Fibroblast of the aortic adventitia (primary cell): ENCODE measurements at regions not wholly inside any gene's neighbourhood (a gene's known extent, or its start where the extent isn't known, plus 50 kb on each side); places are given as distances from the start of the nearest gene placed in this dataset.

Source experiments
- DNase-seq: peaks from one replicate; pipeline ENCODE4 v3.0.0-alpha.2; 2010; ENCODE audit warnings: low read depth
- H3K4me3 ChIP-seq: 2 replicates; pipeline ENCODE4 v1.5.1; 2011; ENCODE audit warnings: low read depth, mild to moderate bottlenecking, control low read depth, low read length, moderate library complexity
- TF ChIP-seq, protein P1 (sequence below): IDR thresholded peaks from 2 replicates; pipeline ENCODE4 v1.5.1; 2011; ENCODE audit warnings: mild to moderate bottlenecking, low read length, control low read depth, inconsistent platforms; ENCODE audit not compliant: insufficient read depth

DNA sequence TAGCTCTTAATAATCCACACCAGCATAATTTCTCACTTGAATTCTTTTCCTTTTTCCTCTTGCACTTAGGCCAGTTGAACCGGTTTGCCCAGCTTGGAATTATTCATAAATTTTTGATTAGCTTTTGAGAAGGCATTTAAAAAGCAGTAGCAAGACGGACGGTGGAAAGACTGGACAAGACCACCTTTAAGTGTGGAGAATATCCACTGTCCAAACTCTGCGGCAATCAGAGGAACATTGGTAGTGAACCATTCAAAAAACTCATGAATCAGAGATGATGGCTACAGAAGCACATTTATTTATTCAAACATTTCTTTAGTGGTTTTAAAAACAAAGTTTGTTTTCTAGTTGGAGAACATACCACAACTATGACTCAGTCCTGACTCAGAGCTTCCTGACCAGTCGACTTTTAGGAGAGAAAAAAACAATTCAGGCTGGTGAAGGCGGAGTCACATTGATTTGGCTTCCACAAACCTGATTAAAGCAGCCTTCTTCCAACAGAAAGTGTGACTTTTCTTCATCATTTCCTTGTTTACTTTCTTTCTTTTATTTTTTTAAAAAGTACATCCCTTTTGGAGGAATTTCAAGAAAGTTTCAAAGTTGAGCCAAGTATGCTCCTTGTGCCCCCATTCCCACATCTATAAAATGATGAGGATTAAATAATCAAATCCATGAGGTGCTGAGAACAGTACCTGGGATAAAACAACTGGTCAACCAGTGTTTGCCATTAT, 128.8 kb downstream of the ADSS2 start:
- TF ChIP-seq, protein P1, sequence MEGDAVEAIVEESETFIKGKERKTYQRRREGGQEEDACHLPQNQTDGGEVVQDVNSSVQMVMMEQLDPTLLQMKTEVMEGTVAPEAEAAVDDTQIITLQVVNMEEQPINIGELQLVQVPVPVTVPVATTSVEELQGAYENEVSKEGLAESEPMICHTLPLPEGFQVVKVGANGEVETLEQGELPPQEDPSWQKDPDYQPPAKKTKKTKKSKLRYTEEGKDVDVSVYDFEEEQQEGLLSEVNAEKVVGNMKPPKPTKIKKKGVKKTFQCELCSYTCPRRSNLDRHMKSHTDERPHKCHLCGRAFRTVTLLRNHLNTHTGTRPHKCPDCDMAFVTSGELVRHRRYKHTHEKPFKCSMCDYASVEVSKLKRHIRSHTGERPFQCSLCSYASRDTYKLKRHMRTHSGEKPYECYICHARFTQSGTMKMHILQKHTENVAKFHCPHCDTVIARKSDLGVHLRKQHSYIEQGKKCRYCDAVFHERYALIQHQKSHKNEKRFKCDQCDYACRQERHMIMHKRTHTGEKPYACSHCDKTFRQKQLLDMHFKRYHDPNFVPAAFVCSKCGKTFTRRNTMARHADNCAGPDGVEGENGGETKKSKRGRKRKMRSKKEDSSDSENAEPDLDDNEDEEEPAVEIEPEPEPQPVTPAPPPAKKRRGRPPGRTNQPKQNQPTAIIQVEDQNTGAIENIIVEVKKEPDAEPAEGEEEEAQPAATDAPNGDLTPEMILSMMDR = no peak
- peak; percentile 96 for DNase-seq
- no peak overlapping the region for H3K4me3 ChIP-seq

DNA sequence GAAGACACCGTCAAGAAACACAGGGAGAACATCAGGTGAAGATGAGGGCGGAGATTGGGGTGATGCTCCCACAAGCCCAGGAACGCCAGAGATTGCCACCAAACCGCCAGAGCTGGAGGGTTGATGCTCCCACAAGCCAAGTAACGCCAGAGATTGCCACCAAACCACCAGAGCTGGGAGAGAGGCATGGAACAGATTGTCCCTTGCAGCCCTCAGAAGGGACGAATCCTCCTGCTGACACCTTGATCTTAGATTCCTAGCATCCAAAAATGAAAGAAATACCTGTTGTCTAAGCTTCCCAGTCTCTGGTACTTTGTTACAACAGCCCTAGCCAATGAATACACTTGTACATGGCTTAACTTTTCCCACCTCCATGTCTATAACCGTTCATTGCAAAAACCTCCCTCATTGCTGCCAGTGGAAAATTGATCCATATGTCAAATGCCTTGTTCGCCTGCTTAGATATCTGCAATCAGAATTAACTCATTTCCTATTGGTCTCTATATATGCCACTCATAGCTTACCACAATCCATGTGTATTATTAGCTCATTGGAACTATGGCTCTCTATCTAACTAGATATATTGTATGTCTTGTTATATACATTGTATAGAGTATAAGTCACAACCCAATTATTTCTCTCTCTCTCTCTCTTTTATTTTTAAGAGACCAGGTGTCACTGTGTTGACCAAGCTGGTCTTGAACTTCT, 127.4 kb downstream of the ADSS2 start:
- H3K4me3 ChIP-seq = no peak overlapping the region
- TF ChIP-seq, protein P1 = no peak
- DNase-seq = no peak

DNA sequence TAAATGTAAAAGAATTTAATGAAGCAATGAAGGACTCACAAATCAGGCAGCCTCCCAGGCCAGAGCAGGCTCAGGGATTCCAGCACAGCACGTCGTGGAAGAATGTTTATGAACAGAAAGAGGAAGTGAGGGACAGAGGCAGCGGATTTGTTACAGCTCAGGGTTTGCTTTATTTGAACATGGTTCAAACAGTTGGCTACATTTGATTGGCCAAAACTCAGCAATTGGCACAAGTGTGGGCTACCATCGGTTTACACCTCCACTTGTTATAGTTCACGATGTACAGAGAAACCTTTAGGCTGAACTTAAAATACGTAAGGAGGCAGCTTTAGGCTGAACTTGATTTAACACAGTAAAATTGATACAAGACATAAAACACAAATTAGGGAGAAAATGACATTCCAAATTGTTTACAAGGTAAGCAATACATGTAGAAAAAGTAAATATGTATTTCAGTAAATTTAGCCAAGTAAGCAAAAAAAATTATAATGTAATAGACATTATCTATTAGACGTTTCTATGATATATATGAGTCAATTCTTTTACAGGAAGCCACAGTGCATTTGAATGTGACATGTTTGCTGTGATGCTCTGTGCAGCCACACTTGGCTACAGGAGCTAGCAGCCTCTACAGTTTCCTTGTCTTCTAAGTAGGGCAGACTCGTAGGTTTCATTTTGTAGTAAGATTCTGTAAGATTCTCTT, 126.5 kb downstream of the ADSS2 start:
- H3K4me3 ChIP-seq = no peak overlapping the region
- TF ChIP-seq, protein P1 = no peak
- peak; percentile 37 for DNase-seq

DNA sequence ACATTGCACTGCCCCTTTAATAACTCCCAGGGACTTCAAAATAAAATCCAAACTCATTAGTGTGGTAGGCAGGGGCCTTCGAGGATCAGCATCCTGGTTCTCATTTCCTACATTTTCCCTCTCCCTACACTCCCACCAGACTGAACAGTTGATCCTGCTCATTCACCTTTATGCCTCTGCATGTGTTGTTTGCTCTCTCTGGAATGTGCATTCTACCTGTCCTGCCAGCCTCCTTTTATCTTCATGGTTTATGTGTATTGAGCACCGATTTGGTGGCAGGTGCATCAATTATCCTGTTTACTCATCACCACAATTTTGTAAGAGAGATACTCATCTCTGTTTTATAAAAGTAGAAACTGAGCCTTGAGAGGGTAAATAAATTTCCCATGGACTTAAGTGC, 125.0 kb downstream of the ADSS2 start:
- no peak overlapping the region for H3K4me3 ChIP-seq
- DNase-seq = no peak
- TF ChIP-seq, protein P1 = no peak

DNA sequence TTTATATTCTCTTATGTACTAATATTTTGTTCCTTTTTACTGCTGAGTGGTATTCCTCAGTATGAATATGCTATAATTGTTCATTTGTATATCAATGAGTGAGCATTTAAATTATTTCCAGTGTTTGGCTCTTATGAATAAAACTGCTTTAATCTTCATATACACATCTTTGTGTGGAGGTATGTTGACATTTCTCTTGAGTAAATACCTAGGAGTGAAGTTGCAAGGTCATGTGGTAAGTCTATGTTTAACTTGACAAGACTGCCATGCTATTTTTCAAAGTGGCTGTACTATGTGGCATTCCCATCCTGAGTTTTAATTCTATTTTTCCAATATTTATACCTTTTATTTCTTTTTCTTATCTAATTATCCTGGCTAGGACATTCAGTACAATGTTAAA, 124.2 kb downstream of the ADSS2 start:
- no peak for DNase-seq
- no peak overlapping the region for H3K4me3 ChIP-seq
- TF ChIP-seq, protein P1 = no peak

DNA sequence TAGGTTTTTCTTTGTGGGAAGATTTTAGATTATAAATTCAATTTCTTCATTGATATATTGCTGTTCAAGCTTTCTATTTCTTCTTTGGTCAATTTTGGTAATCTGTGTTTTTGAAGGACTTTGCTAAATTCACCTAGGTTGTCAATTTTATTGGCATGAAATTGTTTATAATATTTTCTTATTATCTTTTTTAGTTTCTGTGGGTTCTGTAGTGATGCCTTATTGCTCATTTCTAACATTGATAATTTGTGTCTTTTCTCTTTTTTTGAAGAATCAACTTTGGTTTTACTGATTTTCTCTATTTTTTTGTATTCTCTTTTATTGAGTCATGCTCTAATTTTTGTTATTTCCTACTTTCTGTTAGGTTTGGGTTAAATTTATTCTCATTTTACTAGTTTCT, 123.2 kb downstream of the ADSS2 start:
- H3K4me3 ChIP-seq = no peak overlapping the region
- no peak for DNase-seq
- TF ChIP-seq, protein P1 = no peak
